WTC11 (cell line): ENCODE measurements at regions not wholly inside any gene's neighbourhood (a gene's known extent, or its start where the extent isn't known, plus 50 kb on each side); places are given as distances from the start of the nearest gene placed in this dataset.

ENCODE experiments used
- ATAC-seq: fragments of 200-7000 bp; cut with Tn5 transposase; 2 replicates; pipeline ENCODE4 v1.10.0; 2021; ENCODE audit warnings: mild to moderate bottlenecking, moderate library complexity
- CTCF ChIA-PET: fragments of 300-600 bp; sonication (Branson Sonifier 250); formaldehyde crosslinking; loops from one replicate; lab custom pipeline; 2021; ENCODE audit warnings: antibody characterized with exemption; lab: Charles Lee
- POLR2A ChIA-PET: fragments of 350-600 bp; sonication (Branson Sonifier 250); formaldehyde crosslinking; loops from one replicate; lab custom pipeline; 2021; ENCODE audit warnings: antibody characterized with exemption; lab: Charles Lee
- DNase-seq: peaks from one replicate; pipeline ENCODE4 v3.0.0; 2021; ENCODE audit warnings: low spot score
- H3K27ac Mint-ChIP-seq: 2 replicates; pipeline ENCODE4 v1.8.0; 2021; ENCODE audit warnings: mixed read lengths
- H3K27me3 Mint-ChIP-seq: 2 replicates; pipeline ENCODE4 v1.8.0; 2021; ENCODE audit warnings: low read depth, mild to moderate bottlenecking, moderate library complexity, mixed read lengths
- H3K36me3 Mint-ChIP-seq: 2 replicates; pipeline ENCODE4 v1.8.0; 2021; ENCODE audit warnings: mixed read lengths
- H3K4me1 Mint-ChIP-seq: 2 replicates; pipeline ENCODE4 v1.8.0; 2022; ENCODE audit warnings: mixed read lengths
- H3K4me3 Mint-ChIP-seq: 2 replicates; pipeline ENCODE4 v1.8.0; 2021; ENCODE audit warnings: mild to moderate bottlenecking, moderate library complexity, mixed read lengths
- H3K9me3 Mint-ChIP-seq: 2 replicates; pipeline ENCODE4 v1.8.0; 2021; ENCODE audit warnings: mixed read lengths
- E2F1 ChIP-seq: sonication (generic); formaldehyde crosslinking; IDR thresholded peaks from 2 replicates; pipeline ENCODE4 v1.8.0; 2022; ENCODE audit warnings: mild to moderate bottlenecking, missing genetic modification reagents
- FOXJ3 ChIP-seq: sonication (generic); formaldehyde crosslinking; IDR thresholded peaks from 2 replicates; pipeline ENCODE4 v1.9.0; 2021; ENCODE audit warnings: missing genetic modification reagents, mild to moderate bottlenecking, borderline replicate concordance
- FOXK1 ChIP-seq: sonication (generic); formaldehyde crosslinking; IDR thresholded peaks from 2 replicates; pipeline ENCODE4 v1.8.0; 2022; ENCODE audit warnings: mild to moderate bottlenecking, moderate library complexity, missing genetic modification reagents
- FOXP4 ChIP-seq: sonication (generic); formaldehyde crosslinking; IDR thresholded peaks from 2 replicates; pipeline ENCODE4 v1.8.0; 2022; ENCODE audit warnings: mild to moderate bottlenecking, missing genetic modification reagents
- GRHL2 ChIP-seq: fragments of 250-450 bp; sonication (Bioruptor Pico); IDR thresholded peaks from 2 replicates; pipeline ENCODE4 v1.8.0; 2022; ENCODE audit warnings: mild to moderate bottlenecking, moderate library complexity; ENCODE audit not compliant: insufficient replicate concordance, severe bottlenecking
- JAZF1 ChIP-seq: fragments of 250-450 bp; sonication (Bioruptor Pico); IDR thresholded peaks from 2 replicates; pipeline ENCODE4 v1.9.0; 2021; ENCODE audit warnings: moderate library complexity, mild to moderate bottlenecking, inconsistent platforms
- MAX ChIP-seq: sonication (generic); formaldehyde crosslinking; IDR thresholded peaks from 2 replicates; pipeline ENCODE4 v1.8.0; 2022; ENCODE audit warnings: mild to moderate bottlenecking, missing genetic modification reagents
- RELA ChIP-seq: sonication (generic); formaldehyde crosslinking; IDR thresholded peaks from 2 replicates; pipeline ENCODE4 v1.8.1; 2022; ENCODE audit warnings: missing genetic modification reagents, mild to moderate bottlenecking, borderline replicate concordance
- RORB ChIP-seq: fragments of 250-450 bp; sonication (Bioruptor Pico); IDR thresholded peaks from 2 replicates; pipeline ENCODE4 v1.9.0; 2021; ENCODE audit warnings: mild to moderate bottlenecking
- SMAD3 ChIP-seq: sonication (generic); formaldehyde crosslinking; IDR thresholded peaks from 2 replicates; pipeline ENCODE4 v1.8.0; 2022; ENCODE audit warnings: missing genetic modification reagents, mild to moderate bottlenecking, borderline replicate concordance
- SOX15 ChIP-seq: fragments of 250-450 bp; sonication (Bioruptor Pico); IDR thresholded peaks from 2 replicates; pipeline ENCODE4 v1.9.0; 2021; ENCODE audit warnings: mild to moderate bottlenecking
- TP53 ChIP-seq: sonication (generic); formaldehyde crosslinking; IDR thresholded peaks from 2 replicates; pipeline ENCODE4 v1.8.1; 2023; ENCODE audit warnings: mild to moderate bottlenecking, missing genetic modification reagents
- ZNF121 ChIP-seq: sonication (generic); formaldehyde crosslinking; IDR thresholded peaks from 2 replicates; pipeline ENCODE4 v1.8.0; 2023; ENCODE audit warnings: missing genetic modification reagents
- ZNF396 ChIP-seq: fragments of 250-450 bp; sonication (Bioruptor Pico); IDR thresholded peaks from 2 replicates; pipeline ENCODE4 v1.8.0; 2021; ENCODE audit warnings: mild to moderate bottlenecking, moderate library complexity, borderline replicate concordance
- ZNF416 ChIP-seq: fragments of 250-450 bp; sonication (Bioruptor Pico); IDR thresholded peaks from 2 replicates; pipeline ENCODE4 v1.9.0; 2021; ENCODE audit warnings: mild to moderate bottlenecking, inconsistent platforms
- ZNF532 ChIP-seq: fragments of 250-450 bp; sonication (Bioruptor Pico); IDR thresholded peaks from 2 replicates; pipeline ENCODE4 v1.9.0; 2021; ENCODE audit warnings: mild to moderate bottlenecking, borderline replicate concordance
- TF ChIP-seq, protein P1 (sequence below): fragments of 250-450 bp; sonication (Bioruptor Pico); IDR thresholded peaks from 2 replicates; pipeline ENCODE4 v1.9.0; 2021; ENCODE audit warnings: mild to moderate bottlenecking
- TF ChIP-seq, protein P2 (sequence below): sonication (generic); formaldehyde crosslinking; IDR thresholded peaks from 2 replicates; pipeline ENCODE4 v1.8.1; 2023; ENCODE audit warnings: mild to moderate bottlenecking, missing genetic modification reagents, moderate library complexity
- TF ChIP-seq, protein P3 (sequence below): fragments of 200-600 bp; IDR thresholded peaks from 2 replicates; pipeline ENCODE4 v1.8.0; 2022; ENCODE audit warnings: antibody characterized with exemption
- TF ChIP-seq, protein P4 (sequence below): fragments of 250-450 bp; sonication (Bioruptor Pico); IDR thresholded peaks from 2 replicates; pipeline ENCODE4 v1.8.0; 2021; ENCODE audit warnings: mild to moderate bottlenecking
- TF ChIP-seq, protein P5 (sequence below): sonication (generic); formaldehyde crosslinking; IDR thresholded peaks from 2 replicates; pipeline ENCODE4 v1.8.1; 2022; ENCODE audit warnings: low read depth, mild to moderate bottlenecking, moderate library complexity, missing genetic modification reagents, borderline replicate concordance
- TF ChIP-seq, protein P6 (sequence below): sonication (generic); formaldehyde crosslinking; IDR thresholded peaks from 2 replicates; pipeline ENCODE4 v1.8.0; 2023; ENCODE audit warnings: missing genetic modification reagents

DNA sequence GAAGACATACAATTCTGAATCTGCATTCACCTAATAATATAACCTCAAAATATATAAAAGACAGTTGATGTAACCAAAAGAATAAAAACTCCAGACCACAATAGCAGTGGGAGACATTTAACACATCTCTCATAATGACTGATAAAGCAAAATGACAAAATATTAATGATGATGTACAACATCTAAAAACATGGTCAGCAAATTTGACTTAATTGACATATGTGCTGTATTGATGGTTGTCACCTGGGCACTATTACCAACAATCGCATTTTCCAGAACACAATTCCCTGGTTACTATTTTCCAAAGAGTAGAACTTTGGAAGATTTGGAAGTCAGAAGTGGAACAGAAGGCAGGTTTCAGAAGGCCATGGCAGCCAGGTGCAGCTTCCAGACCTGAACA, 899.5 kb upstream of the CELF2 start:
- ChIA-PET CTCF (no interaction called here), POLR2A (no interaction called here)
- ATAC-seq = no peak
- no peak for DNase-seq
- TF ChIP-seq, protein P1, sequence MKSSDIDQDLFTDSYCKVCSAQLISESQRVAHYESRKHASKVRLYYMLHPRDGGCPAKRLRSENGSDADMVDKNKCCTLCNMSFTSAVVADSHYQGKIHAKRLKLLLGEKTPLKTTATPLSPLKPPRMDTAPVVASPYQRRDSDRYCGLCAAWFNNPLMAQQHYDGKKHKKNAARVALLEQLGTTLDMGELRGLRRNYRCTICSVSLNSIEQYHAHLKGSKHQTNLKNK = no peak
- TF ChIP-seq FOXP4 (CRISPR knock-in tag) (no peak), MAX (no peak), ZNF416 (CRISPR knock-in tag) (no peak), JAZF1 (CRISPR knock-in tag) (no peak), FOXK1 (CRISPR knock-in tag) (no peak), RORB (no peak), TP53 (CRISPR knock-in tag) (no peak), E2F1 (CRISPR knock-in tag) (no peak)
- TF ChIP-seq, protein P2, sequence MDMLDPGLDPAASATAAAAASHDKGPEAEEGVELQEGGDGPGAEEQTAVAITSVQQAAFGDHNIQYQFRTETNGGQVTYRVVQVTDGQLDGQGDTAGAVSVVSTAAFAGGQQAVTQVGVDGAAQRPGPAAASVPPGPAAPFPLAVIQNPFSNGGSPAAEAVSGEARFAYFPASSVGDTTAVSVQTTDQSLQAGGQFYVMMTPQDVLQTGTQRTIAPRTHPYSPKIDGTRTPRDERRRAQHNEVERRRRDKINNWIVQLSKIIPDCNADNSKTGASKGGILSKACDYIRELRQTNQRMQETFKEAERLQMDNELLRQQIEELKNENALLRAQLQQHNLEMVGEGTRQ (CRISPR knock-in tag) = no peak
- TF ChIP-seq, protein P3, sequence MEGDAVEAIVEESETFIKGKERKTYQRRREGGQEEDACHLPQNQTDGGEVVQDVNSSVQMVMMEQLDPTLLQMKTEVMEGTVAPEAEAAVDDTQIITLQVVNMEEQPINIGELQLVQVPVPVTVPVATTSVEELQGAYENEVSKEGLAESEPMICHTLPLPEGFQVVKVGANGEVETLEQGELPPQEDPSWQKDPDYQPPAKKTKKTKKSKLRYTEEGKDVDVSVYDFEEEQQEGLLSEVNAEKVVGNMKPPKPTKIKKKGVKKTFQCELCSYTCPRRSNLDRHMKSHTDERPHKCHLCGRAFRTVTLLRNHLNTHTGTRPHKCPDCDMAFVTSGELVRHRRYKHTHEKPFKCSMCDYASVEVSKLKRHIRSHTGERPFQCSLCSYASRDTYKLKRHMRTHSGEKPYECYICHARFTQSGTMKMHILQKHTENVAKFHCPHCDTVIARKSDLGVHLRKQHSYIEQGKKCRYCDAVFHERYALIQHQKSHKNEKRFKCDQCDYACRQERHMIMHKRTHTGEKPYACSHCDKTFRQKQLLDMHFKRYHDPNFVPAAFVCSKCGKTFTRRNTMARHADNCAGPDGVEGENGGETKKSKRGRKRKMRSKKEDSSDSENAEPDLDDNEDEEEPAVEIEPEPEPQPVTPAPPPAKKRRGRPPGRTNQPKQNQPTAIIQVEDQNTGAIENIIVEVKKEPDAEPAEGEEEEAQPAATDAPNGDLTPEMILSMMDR = no peak
- TF ChIP-seq, protein P4, sequence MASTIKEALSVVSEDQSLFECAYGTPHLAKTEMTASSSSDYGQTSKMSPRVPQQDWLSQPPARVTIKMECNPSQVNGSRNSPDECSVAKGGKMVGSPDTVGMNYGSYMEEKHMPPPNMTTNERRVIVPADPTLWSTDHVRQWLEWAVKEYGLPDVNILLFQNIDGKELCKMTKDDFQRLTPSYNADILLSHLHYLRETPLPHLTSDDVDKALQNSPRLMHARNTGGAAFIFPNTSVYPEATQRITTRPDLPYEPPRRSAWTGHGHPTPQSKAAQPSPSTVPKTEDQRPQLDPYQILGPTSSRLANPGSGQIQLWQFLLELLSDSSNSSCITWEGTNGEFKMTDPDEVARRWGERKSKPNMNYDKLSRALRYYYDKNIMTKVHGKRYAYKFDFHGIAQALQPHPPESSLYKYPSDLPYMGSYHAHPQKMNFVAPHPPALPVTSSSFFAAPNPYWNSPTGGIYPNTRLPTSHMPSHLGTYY (CRISPR knock-in tag) = no peak
- Mint-ChIP-seq H3K27ac (no peak overlapping the region), H3K9me3 (peaks cover 18% of the 10 kb centered on the region), H3K27me3 (no peaks in the 10 kb centered on the region), H3K4me3 (no peak overlapping the region), H3K36me3 (no peaks in the 10 kb centered on the region), H3K4me1 (no peaks in the 10 kb centered on the region)

DNA sequence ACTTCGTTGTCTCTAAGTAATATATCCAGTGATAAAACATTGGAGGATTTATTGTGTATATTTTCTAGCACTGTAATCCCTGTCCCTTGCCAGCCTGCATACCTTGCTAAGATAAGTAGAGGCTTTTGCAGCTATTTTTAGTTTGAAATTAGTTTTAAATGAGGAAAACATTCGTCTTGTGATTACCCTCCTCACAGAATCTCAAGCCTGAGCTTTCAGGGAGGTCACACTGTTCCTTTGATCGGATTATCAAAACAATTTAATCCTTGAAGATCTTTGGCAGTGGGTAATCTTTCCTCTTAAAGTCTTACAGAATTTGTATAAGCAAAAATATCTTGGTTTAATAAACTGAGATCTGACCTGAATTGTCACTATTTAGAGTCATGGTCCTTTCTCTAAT, 897.0 kb upstream of the CELF2 start:
- H3K27me3 Mint-ChIP-seq = no peaks in the 10 kb centered on the region
- DNase-seq (no peak), ATAC-seq (no peak)
- no peak overlapping the region for H3K27ac Mint-ChIP-seq
- H3K4me1 Mint-ChIP-seq = no peaks in the 10 kb centered on the region
- ChIA-PET CTCF (no interaction called here), POLR2A (no interaction called here)
- H3K4me3 Mint-ChIP-seq = no peak overlapping the region
- H3K36me3 Mint-ChIP-seq = peaks cover 2% of the 10 kb centered on the region
- peaks cover 15% of the 10 kb centered on the region for H3K9me3 Mint-ChIP-seq
- TF ChIP-seq, protein P5, sequence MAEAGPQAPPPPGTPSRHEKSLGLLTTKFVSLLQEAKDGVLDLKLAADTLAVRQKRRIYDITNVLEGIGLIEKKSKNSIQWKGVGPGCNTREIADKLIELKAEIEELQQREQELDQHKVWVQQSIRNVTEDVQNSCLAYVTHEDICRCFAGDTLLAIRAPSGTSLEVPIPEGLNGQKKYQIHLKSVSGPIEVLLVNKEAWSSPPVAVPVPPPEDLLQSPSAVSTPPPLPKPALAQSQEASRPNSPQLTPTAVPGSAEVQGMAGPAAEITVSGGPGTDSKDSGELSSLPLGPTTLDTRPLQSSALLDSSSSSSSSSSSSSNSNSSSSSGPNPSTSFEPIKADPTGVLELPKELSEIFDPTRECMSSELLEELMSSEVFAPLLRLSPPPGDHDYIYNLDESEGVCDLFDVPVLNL (CRISPR knock-in tag) = no peak
- TF ChIP-seq, protein P6, sequence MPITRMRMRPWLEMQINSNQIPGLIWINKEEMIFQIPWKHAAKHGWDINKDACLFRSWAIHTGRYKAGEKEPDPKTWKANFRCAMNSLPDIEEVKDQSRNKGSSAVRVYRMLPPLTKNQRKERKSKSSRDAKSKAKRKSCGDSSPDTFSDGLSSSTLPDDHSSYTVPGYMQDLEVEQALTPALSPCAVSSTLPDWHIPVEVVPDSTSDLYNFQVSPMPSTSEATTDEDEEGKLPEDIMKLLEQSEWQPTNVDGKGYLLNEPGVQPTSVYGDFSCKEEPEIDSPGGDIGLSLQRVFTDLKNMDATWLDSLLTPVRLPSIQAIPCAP (CRISPR knock-in tag) = no peak
- TF ChIP-seq SOX15 (CRISPR knock-in tag) = no peak
- TF ChIP-seq ZNF396 (CRISPR knock-in tag) = no peak
- TF ChIP-seq SMAD3 (CRISPR knock-in tag) = no peak
- no peak for TF ChIP-seq FOXJ3
- no peak for TF ChIP-seq FOXK1 (CRISPR knock-in tag)
- TF ChIP-seq ZNF121 (CRISPR knock-in tag) = no peak
- no peak for TF ChIP-seq GRHL2 (CRISPR knock-in tag)
- TF ChIP-seq ZNF532 (CRISPR knock-in tag) = no peak
- no peak for TF ChIP-seq RELA (CRISPR knock-in tag)
